ENCODE measurements at regions not wholly inside any gene's neighbourhood (a gene's known extent, or its start where the extent isn't known, plus 50 kb on each side); places are given as distances from the start of the nearest gene placed in this dataset.

DNA sequence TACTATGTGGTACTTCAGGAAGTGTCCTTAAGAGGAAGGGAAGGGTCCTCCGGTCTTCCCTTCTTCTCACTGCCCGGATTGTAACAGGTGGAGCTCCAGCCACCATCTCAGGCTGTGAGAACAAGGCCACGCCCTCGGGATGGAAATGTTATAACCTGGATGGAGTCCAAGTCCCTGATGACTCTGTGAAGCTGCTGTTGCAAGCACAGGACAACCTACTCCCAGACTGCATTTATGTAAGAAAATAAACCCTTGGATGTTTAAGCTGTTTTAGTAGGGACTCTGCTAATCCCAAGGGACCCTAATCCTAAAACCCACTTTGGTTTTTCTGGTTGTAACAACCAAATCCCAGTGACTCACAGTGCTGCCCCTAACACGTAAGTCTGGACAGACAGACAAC is 221.6 kb downstream of the ACTL7B start:
- ATAC-seq (ENCODE audit: low FRiP score) (no peak), DNase-seq (ENCODE audit: low spot score) (no peak)
- no peak for TF ChIP-seq CTCF (IDR thresholded peaks at IDR 0.05)

DNA sequence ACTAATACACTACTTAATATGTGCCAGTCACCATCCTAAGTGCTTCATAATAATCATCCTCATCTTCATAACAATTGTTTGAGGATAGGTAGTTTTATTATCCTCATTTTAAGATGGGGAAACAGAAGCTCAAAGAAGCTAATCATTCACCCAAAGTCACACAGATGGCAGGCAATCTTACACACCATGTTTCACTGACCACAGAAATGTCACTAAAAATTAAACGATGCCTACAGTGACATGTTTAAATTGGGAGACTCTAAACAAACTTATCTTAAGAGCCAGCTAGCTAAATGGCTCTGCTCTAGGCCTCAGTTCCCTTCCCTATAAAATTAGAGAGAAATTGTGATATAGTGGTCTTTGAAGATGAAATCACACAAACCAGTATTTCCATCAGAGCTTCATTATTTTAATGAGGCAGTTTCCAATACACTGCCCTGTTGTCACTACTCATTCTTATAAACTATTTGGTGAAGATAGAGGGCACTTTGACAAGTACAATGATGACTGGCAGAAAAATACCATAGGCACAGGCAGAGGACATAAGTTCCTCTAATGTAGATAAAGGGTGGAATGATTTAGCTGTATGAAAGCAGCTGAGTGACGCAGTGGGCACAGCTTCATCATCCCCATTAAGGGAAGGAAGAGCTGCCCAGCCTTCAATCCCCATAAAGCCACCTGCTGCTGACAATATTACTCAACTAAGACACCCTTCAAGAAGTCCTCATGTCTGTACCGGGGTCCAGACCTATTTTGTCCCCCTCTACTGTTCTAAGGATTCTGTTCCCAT is 224.1 kb downstream of the ACTL7B start:
- TF ChIP-seq CTCF (IDR thresholded peaks at IDR 0.05) = no peak

DNA sequence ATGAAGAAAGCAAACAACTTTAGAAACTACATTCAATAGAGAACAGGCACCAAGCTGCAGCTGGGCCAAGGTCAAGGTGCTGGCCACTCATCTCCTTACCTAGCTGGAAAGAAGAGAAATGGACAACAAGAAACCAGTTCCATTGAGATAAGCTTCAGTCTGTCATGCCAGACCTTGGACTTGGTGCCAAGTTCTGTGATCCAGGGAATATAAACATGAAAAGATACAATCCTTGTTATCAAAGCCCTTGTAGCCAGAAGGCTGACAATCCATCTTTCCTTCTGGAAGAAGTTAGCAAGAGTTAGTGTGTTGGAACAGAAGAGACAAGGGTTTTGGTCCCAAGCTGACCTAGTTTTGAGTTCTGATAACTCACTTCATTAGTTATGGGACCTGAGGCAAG is 227.5 kb downstream of the ACTL7B start:
- no peak for TF ChIP-seq CTCF (IDR thresholded peaks at IDR 0.05)
- DNase-seq (ENCODE audit: low spot score) = no peak

More for the DNA sequence above, 224.1 kb downstream of the ACTL7B start:
- ATAC-seq (ENCODE audit: low FRiP score) (no peak), DNase-seq (ENCODE audit: low spot score) (no peak)

DNA sequence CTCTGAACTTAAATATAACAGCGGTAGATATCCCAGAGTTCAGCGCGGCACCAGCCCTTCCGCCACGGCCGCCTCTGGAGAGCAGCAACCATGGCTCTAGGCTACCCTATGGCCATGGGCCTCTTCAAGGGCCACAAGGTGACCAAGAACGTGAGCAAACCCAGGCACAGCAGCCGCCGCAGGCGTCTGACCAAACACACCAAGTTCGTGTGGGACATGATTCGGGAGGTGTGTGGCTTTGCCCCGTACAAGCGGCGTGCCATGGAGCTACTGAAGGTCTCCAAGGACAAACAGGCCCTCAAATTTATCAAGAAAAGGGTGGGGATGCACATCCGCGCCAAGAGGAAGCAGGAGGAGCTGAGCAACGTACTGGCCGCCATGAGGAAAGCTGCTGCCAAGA is 229.0 kb downstream of the ACTL7B start:
- DNase-seq (ENCODE audit: low spot score) (no peak), ATAC-seq (ENCODE audit: low FRiP score) (no peak)
- no peak for TF ChIP-seq CTCF (IDR thresholded peaks at IDR 0.05)

More for the DNA sequence above, 227.5 kb downstream of the ACTL7B start:
- ATAC-seq (ENCODE audit: low FRiP score) = no peak

DNA sequence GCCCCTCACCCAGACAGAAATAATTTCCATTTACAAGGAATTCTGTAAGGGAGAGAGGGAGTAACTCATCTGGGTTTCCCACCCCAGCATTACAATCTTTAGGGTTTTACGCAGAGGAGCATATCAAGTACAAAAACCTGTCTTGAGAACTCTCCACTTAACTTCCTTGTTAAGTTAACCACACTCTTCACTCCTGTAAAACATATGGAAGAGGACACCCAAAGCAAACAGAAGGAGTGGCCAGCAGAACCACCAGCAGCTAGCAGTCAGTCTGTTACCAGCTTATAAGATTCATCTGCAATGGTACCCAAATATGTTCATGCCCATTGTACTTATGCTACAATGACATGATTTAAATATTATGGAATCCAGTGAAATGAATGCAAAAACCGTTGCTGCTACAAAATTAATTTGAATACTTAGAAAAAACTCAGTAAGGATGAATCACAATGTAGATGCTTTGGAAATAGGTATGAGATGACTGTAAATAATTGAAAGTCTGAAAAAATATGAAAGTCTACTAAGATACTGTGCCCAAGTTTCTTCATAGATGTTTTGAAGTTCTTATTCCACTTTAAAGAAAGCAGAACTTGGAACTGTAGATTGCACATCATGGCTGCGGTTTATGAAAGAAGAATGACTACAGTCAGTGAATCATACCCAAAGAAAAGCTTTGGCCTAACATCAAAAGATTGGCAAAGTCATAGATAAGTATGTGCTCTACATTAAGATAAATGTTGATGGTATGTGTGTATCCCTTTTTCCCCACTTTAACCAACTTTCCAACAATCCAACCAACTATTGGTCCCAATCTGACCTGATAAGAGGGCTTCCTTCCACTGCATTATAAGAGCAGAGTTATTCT is 233.6 kb downstream of the ACTL7B start:
- ATAC-seq (ENCODE audit: low FRiP score) (peak; percentile 64), DNase-seq (ENCODE audit: low spot score) (no peak)
- no peak for TF ChIP-seq CTCF (IDR thresholded peaks at IDR 0.05)

- no peak for TF ChIP-seq CTCF (IDR thresholded peaks at IDR 0.05)
- DNase-seq (ENCODE audit: low spot score) (no peak), ATAC-seq (ENCODE audit: low FRiP score) (no peak)
Measured at GRCh38 chr9:108620767-108621166, 235.0 kb downstream of the ACTL7B start.
